ENCODE measurements at regions not wholly inside any gene's neighbourhood (a gene's known extent, or its start where the extent isn't known, plus 50 kb on each side); places are given as distances from the start of the nearest gene placed in this dataset.
A peak's percentile ranks its signal among the peaks of the same experiment; 100 is the strongest.

- TF ChIP-seq, protein P1, sequence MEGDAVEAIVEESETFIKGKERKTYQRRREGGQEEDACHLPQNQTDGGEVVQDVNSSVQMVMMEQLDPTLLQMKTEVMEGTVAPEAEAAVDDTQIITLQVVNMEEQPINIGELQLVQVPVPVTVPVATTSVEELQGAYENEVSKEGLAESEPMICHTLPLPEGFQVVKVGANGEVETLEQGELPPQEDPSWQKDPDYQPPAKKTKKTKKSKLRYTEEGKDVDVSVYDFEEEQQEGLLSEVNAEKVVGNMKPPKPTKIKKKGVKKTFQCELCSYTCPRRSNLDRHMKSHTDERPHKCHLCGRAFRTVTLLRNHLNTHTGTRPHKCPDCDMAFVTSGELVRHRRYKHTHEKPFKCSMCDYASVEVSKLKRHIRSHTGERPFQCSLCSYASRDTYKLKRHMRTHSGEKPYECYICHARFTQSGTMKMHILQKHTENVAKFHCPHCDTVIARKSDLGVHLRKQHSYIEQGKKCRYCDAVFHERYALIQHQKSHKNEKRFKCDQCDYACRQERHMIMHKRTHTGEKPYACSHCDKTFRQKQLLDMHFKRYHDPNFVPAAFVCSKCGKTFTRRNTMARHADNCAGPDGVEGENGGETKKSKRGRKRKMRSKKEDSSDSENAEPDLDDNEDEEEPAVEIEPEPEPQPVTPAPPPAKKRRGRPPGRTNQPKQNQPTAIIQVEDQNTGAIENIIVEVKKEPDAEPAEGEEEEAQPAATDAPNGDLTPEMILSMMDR (conservative IDR thresholded peaks at IDR 0.05; ENCODE audit: low read depth, low read length): no peak
- TF ChIP-seq NFE2L2 (IDR thresholded peaks at IDR 0.05; ENCODE audit: low read depth, low read length) (no peak), USF2 (IDR thresholded peaks at IDR 0.05; ENCODE audit: low read depth, low read length) (no peak), POLR2A (IDR thresholded peaks at IDR 0.05; ENCODE audit: low read depth, low read length) (no peak), CHD1 (IDR thresholded peaks at IDR 0.05; ENCODE audit: low read depth, low read length) (no peak), MXI1 (IDR thresholded peaks at IDR 0.05; ENCODE audit: borderline replicate concordance, low read depth, low read length) (no peak), BHLHE40 (IDR thresholded peaks at IDR 0.05; ENCODE audit: low read depth, low read length) (no peak), SMC3 (IDR thresholded peaks at IDR 0.05; ENCODE audit: low read depth, low read length) (no peak), MAZ (IDR thresholded peaks at IDR 0.05; ENCODE audit: borderline replicate concordance, low read depth, low read length) (no peak), CEBPB (IDR thresholded peaks at IDR 0.05; ENCODE audit: low read depth, low read length) (no peak), MAFK (IDR thresholded peaks at IDR 0.05; ENCODE audit: low read depth, low read length) (no peak), RAD21 (IDR thresholded peaks at IDR 0.05; ENCODE audit: low read length) (no peak), FOS (IDR thresholded peaks at IDR 0.05; ENCODE audit: low read depth, low read length) (no peak), ELK1 (IDR thresholded peaks at IDR 0.05; ENCODE audit: borderline replicate concordance, low read depth, low read length) (no peak), RCOR1 (IDR thresholded peaks at IDR 0.05; ENCODE audit: insufficient replicate concordance, low read length) (no peak), RFX5 (IDR thresholded peaks at IDR 0.05; ENCODE audit: low read depth, low read length) (no peak)
- peak; percentile 24; the same call in 1 of the 2 replicates for ATAC-seq (ENCODE audit: low read depth)
- dilution Hi-C loops (cut with HindIII; ENCODE audit: low sequenced_read_pairs, unreplicated experiment): no loop called here
- H3K23ac ChIP-seq (ENCODE audit: low read depth, low read length): no peak overlapping the region
- no peak overlapping the region for H2BK120ac ChIP-seq (ENCODE audit: low read depth, low read length)
- CTCF ChIA-PET: no interaction called here
- no peak overlapping the region for H2AK9ac ChIP-seq (replicated peaks; ENCODE audit: low read depth, low read length, poor library complexity)
- intact Hi-C loops (cut with micrococcal nuclease): no loop called here
- POLR2A ChIA-PET (ENCODE audit: unreplicated experiment): no interaction called here
- peak; percentile 55 for DNase-seq
- no peak overlapping the region for H4K8ac ChIP-seq (ENCODE audit: low read depth in 2 of 2, low read length in 2 of 2)
- H3K56ac ChIP-seq (ENCODE audit: extremely low read depth, insufficient read depth, low read length): no peak overlapping the region
- no peak overlapping the region for H2BK15ac ChIP-seq (ENCODE audit: low read depth, low read length)
- H3K9me3 ChIP-seq (ENCODE audit: control insufficient read depth, insufficient read depth, low read length): 0 out of 2 replicates have a peak, but pooled peaks cover 2% of the 10 kb centered on the region
- no peaks in the 10 kb centered on the region for H3K79me1 ChIP-seq (ENCODE audit: low read depth in 1 of 2, low read length in 2 of 2)
- BruUV-seq (replicated peaks): no TSS peak
- H3K14ac ChIP-seq (replicated peaks; ENCODE audit: low read depth, low read length): no peak overlapping the region
- H3K27me3 ChIP-seq (ENCODE audit: control insufficient read depth, insufficient read depth, low read length): no peaks in the 10 kb centered on the region
- H2AK5ac ChIP-seq (ENCODE audit: low read depth, low read length): no peak overlapping the region
- H3K4ac ChIP-seq (ENCODE audit: low read depth, low read length): no peak overlapping the region
- H3K4me3 ChIP-seq (ENCODE audit: insufficient read depth, low read depth, low read length): no peak overlapping the region
- no peak overlapping the region for H2AFZ ChIP-seq (replicated peaks; ENCODE audit: low read length, poor library complexity)
- no peak overlapping the region for H4K91ac ChIP-seq (ENCODE audit: insufficient read depth, low read depth, low read length)
- H3K9me1 ChIP-seq (ENCODE audit: insufficient read depth, low read length): no peaks in the 10 kb centered on the region
- H4K5ac ChIP-seq (ENCODE audit: low read depth, low read length): no peak overlapping the region
- H3K36me3 ChIP-seq (ENCODE audit: control insufficient read depth, insufficient read depth, low read length): no peaks in the 10 kb centered on the region
- no peak overlapping the region for H3K9ac ChIP-seq (ENCODE audit: low read depth, low read length)
- peak overlapping the region; percentile 45; the same call in 1 of the 2 replicates for H3K4me2 ChIP-seq (ENCODE audit: low read depth, low read length)
- no peak overlapping the region for H2BK20ac ChIP-seq (ENCODE audit: low read depth, low read length)
- peaks cover 2% of the 10 kb centered on the region; the same call in 1 of the 2 replicates for H3K4me1 ChIP-seq (ENCODE audit: control insufficient read depth, insufficient read depth, low read length)
- H2BK5ac ChIP-seq (ENCODE audit: low read depth, low read length, poor library complexity, severe bottlenecking): no peak overlapping the region
- in situ Hi-C loops (cut with MboI; ENCODE audit: low sequenced_read_pairs): no loop called here
- no peaks in the 10 kb centered on the region for H4K20me1 ChIP-seq (ENCODE audit: insufficient read depth, low read length)
- no peak overlapping the region for H3K27ac ChIP-seq (ENCODE audit: insufficient read depth, low read length)
- no CpG with 5 or more reads among the region's 3 CpGs for WGBS, 2 experiments (ENCODE audit: extremely low coverage in 2 of 2, insufficient read length in 1 of 2)
- no peak overlapping the region; the same call in 1 of the 2 replicates for H3K18ac ChIP-seq (ENCODE audit: low read depth, low read length)
These were observed 254.3 kb upstream of the CACNA2D1 start for GRCh38 chr7:82697897-82698296.
